ENCODE measurements at regions not wholly inside any gene's neighbourhood (a gene's known extent, or its start where the extent isn't known, plus 50 kb on each side); places are given as distances from the start of the nearest gene placed in this dataset.
"Not testable (repeated sequence)": the region's sequence is repeated elsewhere in the genome, so short reads cannot be mapped to it uniquely, and the experiment has no call there.

- Histone ChIP-seq H3K27ac (no peak overlapping the region), H3K9me3 (peaks cover 7 to 8% of the 10 kb centered on the region in 2 donors)
- intact Hi-C loops (cut with DNase I; ENCODE audit: low total_unique reads), result no loop called here
These were observed 98.2 kb upstream of the NAV2 start for GRCh38 chr11:19614370-19614940.

GRCh38 chr11:19612025-19612424 lies 100.6 kb upstream of the NAV2 start:
- H3K9me3 ChIP-seq; intact Hi-C loops (cut with DNase I; ENCODE audit: low total_unique reads); DNase-seq (ENCODE audit: low spot score in 2 of 2); H3K36me3 ChIP-seq; H3K27ac ChIP-seq; H3K4me3 ChIP-seq; H3K27me3 ChIP-seq: not testable (repeated sequence)
- peaks cover 2 to 12% of the 10 kb centered on the region in 2 donors for H3K4me1 ChIP-seq

More at GRCh38 chr11:19614370-19614940, 98.2 kb upstream of the NAV2 start:
- H3K4me1 ChIP-seq, result no peaks in the 10 kb centered on the region
- no peak overlapping the region for H3K4me3 ChIP-seq
- H3K27me3 ChIP-seq, result no peaks in the 10 kb centered on the region
- DNase-seq (ENCODE audit: low spot score in 2 of 2), result no peak
- H3K36me3 ChIP-seq, result no peaks in the 10 kb centered on the region
- TF ChIP-seq POLR2AphosphoS5 (IDR thresholded peaks at IDR 0.05) (no peak), POLR2A (IDR thresholded peaks at IDR 0.05) (no peak), CTCF (IDR thresholded peaks at IDR 0.05) (no peak)

GRCh38 chr11:19607656-19608360 lies 104.8 kb upstream of the NAV2 start:
- Histone ChIP-seq H3K4me1 (peaks cover 2 to 12% of the 10 kb centered on the region in 2 donors), H3K4me3 (no peak overlapping the region), H3K27ac (peak overlapping the region in 1 of 2 donors; percentile 70), H3K36me3 (no peaks in the 10 kb centered on the region), H3K9me3 (peaks cover 7 to 11% of the 10 kb centered on the region in 2 donors), H3K27me3 (no peaks in the 10 kb centered on the region)
- no peak for DNase-seq (ENCODE audit: low spot score in 2 of 2)
- TF ChIP-seq POLR2A (IDR thresholded peaks at IDR 0.05) (no peak), CTCF (IDR thresholded peaks at IDR 0.05) (no peak), POLR2AphosphoS5 (IDR thresholded peaks at IDR 0.05) (no peak)
- intact Hi-C loops (cut with DNase I; ENCODE audit: low total_unique reads), result no loop called here

GRCh38 chr11:19606856-19607655 lies 105.6 kb upstream of the NAV2 start:
- TF ChIP-seq POLR2A (IDR thresholded peaks at IDR 0.05) (no peak), CTCF (IDR thresholded peaks at IDR 0.05) (no peak), POLR2AphosphoS5 (IDR thresholded peaks at IDR 0.05) (no peak)
- Histone ChIP-seq H3K4me1 (peaks cover 2 to 12% of the 10 kb centered on the region in 2 donors), H3K27me3 (no peaks in the 10 kb centered on the region), H3K9me3 (peaks cover 4 to 8% of the 10 kb centered on the region in 2 donors), H3K36me3 (no peaks in the 10 kb centered on the region), H3K27ac (peak overlapping the region; percentile 40 to 70), H3K4me3 (no peak overlapping the region)
- no peak for DNase-seq (ENCODE audit: low spot score in 2 of 2)
- intact Hi-C loops (cut with DNase I; ENCODE audit: low total_unique reads), result no loop called here

- intact Hi-C loops (cut with DNase I; ENCODE audit: low total_unique reads), result no loop called here
- H3K27ac ChIP-seq, result peak overlapping the region in 1 of 2 donors; percentile 70
- H3K27me3 ChIP-seq, result no peaks in the 10 kb centered on the region
- peaks cover 0 to 3% of the 10 kb centered on the region in 2 donors for H3K9me3 ChIP-seq
- peaks cover 2 to 12% of the 10 kb centered on the region in 2 donors for H3K4me1 ChIP-seq
- H3K4me3 ChIP-seq, result no peak overlapping the region
- H3K36me3 ChIP-seq, result no peaks in the 10 kb centered on the region
- no peak for TF ChIP-seq POLR2A (IDR thresholded peaks at IDR 0.05)
- TF ChIP-seq CTCF (IDR thresholded peaks at IDR 0.05), result no peak
- TF ChIP-seq POLR2AphosphoS5 (IDR thresholded peaks at IDR 0.05), result no peak
- no peak for DNase-seq (ENCODE audit: low spot score in 2 of 2)
These were observed 106.9 kb upstream of the NAV2 start for GRCh38 chr11:19605520-19606371.

Data from breast epithelium (tissue), 4 donors.